GM13976 (cell line): ENCODE measurements at regions not wholly inside any gene's neighbourhood (a gene's known extent, or its start where the extent isn't known, plus 50 kb on each side); places are given as distances from the start of the nearest gene placed in this dataset.

Source experiments
- DNase-seq: peaks from one replicate; pipeline ENCODE4 v3.0.0; 2012; ENCODE audit warnings: low spot score
- CTCF ChIP-seq: IDR thresholded peaks from 2 replicates; pipeline ENCODE4 v1.5.1; 2012; ENCODE audit warnings: borderline replicate concordance, mild to moderate bottlenecking; ENCODE audit not compliant: insufficient read depth; ENCODE audit errors: extremely low read depth, missing control alignments, control extremely low read depth
- in situ Hi-C: fragments of 300-500 bp; cut with MboI; formaldehyde crosslinking; loops from one replicate; pipeline ENCODE4 v1.12.0; 2022; ENCODE audit warnings: low sequenced_read_pairs, mixed read lengths, inconsistent platforms; ENCODE audit not compliant: unreplicated experiment

- DNase-seq: no peak
- no peak for TF ChIP-seq CTCF
- in situ Hi-C loops: no loop called here
These were observed 78.1 kb downstream of the MYCN start for GRCh38 chr2:16018277-16019059.

GRCh38 chr2:16016282-16016681 lies 75.9 kb downstream of the MYCN start:
- no peak for TF ChIP-seq CTCF

GRCh38 chr2:16015903-16016265 lies 75.5 kb downstream of the MYCN start:
- in situ Hi-C loops: no loop called here
- TF ChIP-seq CTCF: no peak
- DNase-seq: no peak

More at GRCh38 chr2:16016282-16016681, 75.9 kb downstream of the MYCN start:
- in situ Hi-C loops: no loop called here
- no peak for DNase-seq

- DNase-seq: no peak
- TF ChIP-seq CTCF: no peak
- in situ Hi-C loops: no loop called here
These were observed 75.0 kb downstream of the MYCN start for GRCh38 chr2:16015210-16015902.

GRCh38 chr2:16014802-16015201 lies 74.5 kb downstream of the MYCN start:
- DNase-seq: no peak
- in situ Hi-C loops: no loop called here
- TF ChIP-seq CTCF: no peak

- no peak for DNase-seq
- in situ Hi-C loops: no loop called here
- no peak for TF ChIP-seq CTCF
These were observed 73.9 kb downstream of the MYCN start for GRCh38 chr2:16014041-16014787.
